ENCODE measurements at regions not wholly inside any gene's neighbourhood (a gene's known extent, or its start where the extent isn't known, plus 50 kb on each side); places are given as distances from the start of the nearest gene placed in this dataset.
A peak's percentile ranks its signal among the peaks of the same experiment; 100 is the strongest.

DNA sequence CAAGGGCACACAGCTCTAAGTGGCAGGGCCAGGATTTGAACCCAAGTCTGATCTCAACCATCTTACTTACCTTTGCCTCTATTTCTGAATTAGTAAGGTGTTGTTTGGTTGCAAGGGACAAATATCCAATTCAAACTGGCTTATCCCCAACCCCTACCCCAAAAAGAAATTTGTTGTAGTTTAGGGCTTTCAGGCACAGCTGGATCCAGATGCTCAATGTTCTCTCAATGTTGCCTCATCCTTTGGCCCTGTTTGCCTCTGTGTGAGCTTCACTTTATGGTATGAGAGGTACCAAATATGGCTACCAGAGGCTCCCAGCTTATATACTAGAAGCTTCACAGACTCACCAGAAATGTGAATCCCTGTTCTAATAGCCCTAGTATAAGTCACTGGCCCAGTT is 499.9 kb downstream of the SHQ1 start:
- ATAC-seq (no peak), DNase-seq (no peak)
- no peak overlapping the region for H3K4me3 ChIP-seq
- intact Hi-C loops (cut with DNase I; ENCODE audit: low total_unique reads) (no loop called here), in situ Hi-C loops (cut with MboI; ENCODE audit: low sequenced_read_pairs in 4 of 4) (no loop called here)
- H3K9me3 ChIP-seq, result no peaks in the 10 kb centered on the region
- TF ChIP-seq POLR2A (IDR thresholded peaks at IDR 0.05), result no peak
- TF ChIP-seq, protein P1, sequence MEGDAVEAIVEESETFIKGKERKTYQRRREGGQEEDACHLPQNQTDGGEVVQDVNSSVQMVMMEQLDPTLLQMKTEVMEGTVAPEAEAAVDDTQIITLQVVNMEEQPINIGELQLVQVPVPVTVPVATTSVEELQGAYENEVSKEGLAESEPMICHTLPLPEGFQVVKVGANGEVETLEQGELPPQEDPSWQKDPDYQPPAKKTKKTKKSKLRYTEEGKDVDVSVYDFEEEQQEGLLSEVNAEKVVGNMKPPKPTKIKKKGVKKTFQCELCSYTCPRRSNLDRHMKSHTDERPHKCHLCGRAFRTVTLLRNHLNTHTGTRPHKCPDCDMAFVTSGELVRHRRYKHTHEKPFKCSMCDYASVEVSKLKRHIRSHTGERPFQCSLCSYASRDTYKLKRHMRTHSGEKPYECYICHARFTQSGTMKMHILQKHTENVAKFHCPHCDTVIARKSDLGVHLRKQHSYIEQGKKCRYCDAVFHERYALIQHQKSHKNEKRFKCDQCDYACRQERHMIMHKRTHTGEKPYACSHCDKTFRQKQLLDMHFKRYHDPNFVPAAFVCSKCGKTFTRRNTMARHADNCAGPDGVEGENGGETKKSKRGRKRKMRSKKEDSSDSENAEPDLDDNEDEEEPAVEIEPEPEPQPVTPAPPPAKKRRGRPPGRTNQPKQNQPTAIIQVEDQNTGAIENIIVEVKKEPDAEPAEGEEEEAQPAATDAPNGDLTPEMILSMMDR (IDR thresholded peaks at IDR 0.05 in 4 of 5, conservative IDR thresholded peaks at IDR 0.05 in 1 of 5), result no peak
- H3K4me1 ChIP-seq, result no peaks in the 10 kb centered on the region
- no peak overlapping the region for H3K27ac ChIP-seq
- H3K36me3 ChIP-seq, result no peaks in the 10 kb centered on the region
- H3K27me3 ChIP-seq, result no peaks in the 10 kb centered on the region

DNA sequence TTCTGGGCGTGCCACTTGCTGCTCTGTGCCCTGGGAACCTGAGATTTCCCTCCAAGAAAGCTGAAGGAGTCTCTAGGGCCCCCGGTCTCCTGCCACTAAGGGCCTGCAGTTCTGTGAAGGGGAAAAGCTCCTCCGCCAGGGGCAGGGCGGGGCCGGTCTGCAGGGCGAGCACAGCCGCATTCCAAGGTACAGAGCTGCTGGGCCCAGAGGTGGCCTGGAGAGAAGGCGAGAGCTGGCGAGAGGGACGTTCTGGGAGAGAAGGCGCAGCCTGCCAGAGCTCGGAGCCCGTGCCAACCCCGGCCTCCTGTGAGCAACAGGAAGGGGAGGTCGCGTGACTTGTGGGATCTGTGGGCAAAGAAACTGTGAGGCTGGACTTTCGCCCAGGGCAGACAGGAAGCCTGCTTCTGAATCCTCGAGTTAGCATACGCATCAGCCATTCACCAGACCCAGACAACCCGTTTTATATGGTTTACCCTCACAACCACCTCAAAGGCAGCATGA is 500.4 kb downstream of the SHQ1 start:
- in situ Hi-C loops (cut with MboI; ENCODE audit: low sequenced_read_pairs in 4 of 4), result no loop called here
- Histone ChIP-seq H3K4me3 (no peak overlapping the region), H3K27ac (no peak overlapping the region), H3K9me3 (no peaks in the 10 kb centered on the region), H3K4me1 (no peaks in the 10 kb centered on the region), H3K36me3 (no peaks in the 10 kb centered on the region), H3K27me3 (no peaks in the 10 kb centered on the region)
- intact Hi-C loops (cut with DNase I; ENCODE audit: low total_unique reads), result no loop called here
- ATAC-seq, result peak; percentile 33 to 35
- TF ChIP-seq POLR2A (IDR thresholded peaks at IDR 0.05), result no peak
- TF ChIP-seq, protein P1 (IDR thresholded peaks at IDR 0.05 in 4 of 5, conservative IDR thresholded peaks at IDR 0.05 in 1 of 5), result no peak
- peak; percentile 44 to 64 for DNase-seq

GRCh38 chr3:72346526-72346926 is 501.7 kb downstream of the SHQ1 start:
- ATAC-seq (peak; percentile 76 to 88), DNase-seq (peak; percentile 26 to 59)
- in situ Hi-C loops (cut with MboI; ENCODE audit: low sequenced_read_pairs in 4 of 4), result no loop called here
- Histone ChIP-seq H3K27ac (peak overlapping the region in 2 of 4 donors; percentile 25 to 50), H3K4me3 (no peak overlapping the region), H3K36me3 (no peaks in the 10 kb centered on the region), H3K27me3 (no peaks in the 10 kb centered on the region), H3K9me3 (no peaks in the 10 kb centered on the region), H3K4me1 (no peaks in the 10 kb centered on the region)
- no peak for TF ChIP-seq POLR2A (IDR thresholded peaks at IDR 0.05)
- TF ChIP-seq, protein P1 (IDR thresholded peaks at IDR 0.05 in 4 of 5, conservative IDR thresholded peaks at IDR 0.05 in 1 of 5), result no peak
- intact Hi-C loops (cut with DNase I; ENCODE audit: low total_unique reads), result no loop called here

DNA sequence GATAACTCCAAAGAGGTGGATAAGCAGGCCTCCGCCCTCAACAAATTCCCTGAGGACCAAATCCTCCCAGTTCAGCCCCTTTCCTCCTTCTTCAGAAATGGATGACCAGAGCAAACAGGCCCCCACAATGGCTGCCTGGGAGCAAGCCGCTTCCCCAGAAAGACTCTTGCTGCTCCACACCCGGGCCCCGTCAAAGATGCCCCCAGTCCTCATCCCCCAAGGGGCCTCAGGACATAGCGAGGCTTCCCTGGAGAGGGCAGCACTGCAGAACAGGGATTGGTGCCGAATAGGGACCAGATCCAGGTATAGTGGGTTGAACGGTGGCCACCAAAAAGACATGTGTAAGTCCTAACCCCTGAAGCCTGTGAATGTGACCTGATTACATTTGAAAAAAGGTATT is 502.3 kb downstream of the SHQ1 start:
- in situ Hi-C loops (cut with MboI; ENCODE audit: low sequenced_read_pairs in 4 of 4), result no loop called here
- Histone ChIP-seq H3K36me3 (no peaks in the 10 kb centered on the region), H3K27me3 (no peaks in the 10 kb centered on the region), H3K9me3 (no peaks in the 10 kb centered on the region), H3K27ac (peak overlapping the region in 2 of 4 donors; percentile 25 to 50), H3K4me3 (no peak overlapping the region), H3K4me1 (no peaks in the 10 kb centered on the region)
- ATAC-seq (no peak), DNase-seq (no peak)
- TF ChIP-seq, protein P1 (IDR thresholded peaks at IDR 0.05 in 4 of 5, conservative IDR thresholded peaks at IDR 0.05 in 1 of 5), result no peak
- TF ChIP-seq POLR2A (IDR thresholded peaks at IDR 0.05), result no peak
- intact Hi-C loops (cut with DNase I; ENCODE audit: low total_unique reads), result no loop called here

DNA sequence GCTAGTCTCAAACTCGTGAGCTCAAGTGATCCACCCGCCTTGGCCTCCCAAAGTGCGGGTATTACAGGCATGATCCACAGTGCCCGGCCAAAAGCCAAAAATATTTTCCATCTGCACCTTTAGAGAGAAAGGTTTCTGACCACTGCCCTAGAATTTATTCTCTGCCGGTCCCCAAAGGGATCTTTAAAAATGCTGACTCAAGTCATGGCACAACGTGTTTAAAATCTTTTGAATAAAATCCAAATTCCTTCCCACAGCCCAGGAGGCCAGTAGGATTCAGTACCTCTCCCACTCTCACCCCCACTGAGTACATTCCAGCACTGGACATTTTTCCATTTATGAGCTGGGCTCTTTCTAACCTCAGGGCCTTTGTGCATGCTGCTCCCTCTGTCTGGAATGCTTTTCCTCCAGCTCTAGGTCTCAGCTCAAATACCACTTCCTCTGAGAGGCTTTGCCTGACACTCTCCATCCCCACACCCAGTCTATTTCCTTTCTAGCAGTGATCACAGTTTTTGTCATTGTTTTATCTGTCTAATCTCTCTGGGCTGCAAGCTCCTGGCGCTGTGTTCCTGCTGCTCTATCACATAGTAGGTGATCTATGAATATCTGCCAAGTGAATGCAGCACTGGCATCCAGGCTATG is 502.9 kb downstream of the SHQ1 start:
- in situ Hi-C loops (cut with MboI; ENCODE audit: low sequenced_read_pairs in 4 of 4), result no loop called here
- TF ChIP-seq, protein P1 (IDR thresholded peaks at IDR 0.05 in 4 of 5, conservative IDR thresholded peaks at IDR 0.05 in 1 of 5), result no peak
- TF ChIP-seq POLR2A (IDR thresholded peaks at IDR 0.05), result no peak
- Histone ChIP-seq H3K4me3 (no peak overlapping the region), H3K9me3 (no peaks in the 10 kb centered on the region), H3K27me3 (no peaks in the 10 kb centered on the region), H3K4me1 (no peaks in the 10 kb centered on the region), H3K27ac (no peak overlapping the region), H3K36me3 (no peaks in the 10 kb centered on the region)
- DNase-seq (no peak), ATAC-seq (no peak)
- intact Hi-C loops (cut with DNase I; ENCODE audit: low total_unique reads), result no loop called here

All from gastrocnemius medialis (tissue), 4 donors.